ENCODE measurements at regions not wholly inside any gene's neighbourhood (a gene's known extent, or its start where the extent isn't known, plus 50 kb on each side); places are given as distances from the start of the nearest gene placed in this dataset.

- Histone ChIP-seq H3K4me1 (ENCODE audit: insufficient read depth) (peaks cover 17% of the 10 kb centered on the region), H3K27ac (ENCODE audit: low read depth) (no peak overlapping the region), H3K9me2 (ENCODE audit: insufficient read depth) (0 out of 2 replicates have a peak, but pooled peaks cover 9% of the 10 kb centered on the region), H3K36me3 (ENCODE audit: insufficient read depth) (no peaks in the 10 kb centered on the region), H2AFZ (no peak overlapping the region), H3K27me3 (ENCODE audit: insufficient read depth) (no peaks in the 10 kb centered on the region), H3K79me2 (replicated peaks; ENCODE audit: insufficient read depth) (no peaks in the 10 kb centered on the region), H3F3A (replicated peaks; ENCODE audit: low read depth) (no peaks in the 10 kb centered on the region), H3K4me3 (no peak overlapping the region), H3K4me2 (no peak overlapping the region), H4K20me1 (replicated peaks; ENCODE audit: insufficient read depth) (no peaks in the 10 kb centered on the region)
- Mint-ChIP-seq H3K4me1 (peaks cover 33% of the 10 kb centered on the region), H3K9me3 (0 out of 3 replicates have a peak, but pooled peaks cover 2% of the 10 kb centered on the region), H3K27me3 (ENCODE audit: insufficient read depth, low read depth, poor library complexity) (peaks cover 11% of the 10 kb centered on the region), H3K4me3 (no peak overlapping the region), H3K27ac (no peak overlapping the region), H3K36me3 (ENCODE audit: low read depth) (no peaks in the 10 kb centered on the region)
- ATAC-seq = no peak
- TF ChIP-seq EZH2 (IDR thresholded peaks at IDR 0.05; ENCODE audit: low read depth, unreplicated experiment) (no peak), EZH2phosphoT487 (IDR thresholded peaks at IDR 0.05; ENCODE audit: unreplicated experiment) (no peak), POLR2AphosphoS5 (IDR thresholded peaks at IDR 0.05; ENCODE audit: low read depth) (no peak)
- no peak for DNase-seq (ENCODE audit: low spot score)
Measured at GRCh38 chr13:40386586-40386985, 279.9 kb downstream of the FOXO1 start.

GRCh38 chr13:40387775-40388174, 278.7 kb downstream of the FOXO1 start:
- Mint-ChIP-seq H3K27ac (no peak overlapping the region), H3K9me3 (0 out of 3 replicates have a peak, but pooled peaks cover 2% of the 10 kb centered on the region), H3K4me3 (no peak overlapping the region), H3K4me1 (peaks cover 30% of the 10 kb centered on the region), H3K36me3 (ENCODE audit: low read depth) (no peaks in the 10 kb centered on the region), H3K27me3 (ENCODE audit: insufficient read depth, low read depth, poor library complexity) (peaks cover 8% of the 10 kb centered on the region)
- no peaks in the 10 kb centered on the region for H3K36me3 ChIP-seq (ENCODE audit: insufficient read depth)
- H4K20me1 ChIP-seq (replicated peaks; ENCODE audit: insufficient read depth) = no peaks in the 10 kb centered on the region
- 0 out of 2 replicates have a peak, but pooled peaks cover 9% of the 10 kb centered on the region for H3K9me2 ChIP-seq (ENCODE audit: insufficient read depth)
- no peaks in the 10 kb centered on the region for H3K27me3 ChIP-seq (ENCODE audit: insufficient read depth)
- DNase-seq (ENCODE audit: low spot score) (no peak), ATAC-seq (no peak)
- no peak overlapping the region for H2AFZ ChIP-seq
- peaks cover 17% of the 10 kb centered on the region for H3K4me1 ChIP-seq (ENCODE audit: insufficient read depth)
- no peak overlapping the region for H3K4me2 ChIP-seq
- H3K79me2 ChIP-seq (replicated peaks; ENCODE audit: insufficient read depth) = no peaks in the 10 kb centered on the region
- no peak overlapping the region for H3K27ac ChIP-seq (ENCODE audit: low read depth)
- no peak overlapping the region for H3K4me3 ChIP-seq
- no peaks in the 10 kb centered on the region for H3F3A ChIP-seq (replicated peaks; ENCODE audit: low read depth)
- TF ChIP-seq ETS1 (IDR thresholded peaks at IDR 0.05) (no peak), ZNF114 (CRISPR knock-in tag; IDR thresholded peaks at IDR 0.05) (no peak), CTCF (conservative IDR thresholded peaks at IDR 0.05; ENCODE audit: low read depth in 2 of 2) (no peak), REST (IDR thresholded peaks at IDR 0.05; ENCODE audit: unreplicated experiment) (no peak), STAT1 (IDR thresholded peaks at IDR 0.05; ENCODE audit: unreplicated experiment) (no peak), NANOG (IDR thresholded peaks at IDR 0.05; ENCODE audit: borderline replicate concordance) (no peak), EZH2 (IDR thresholded peaks at IDR 0.05; ENCODE audit: low read depth, unreplicated experiment) (no peak), ZNF462 (CRISPR knock-in tag; IDR thresholded peaks at IDR 0.05) (no peak)

Measured in GM23338 (cell line).